ENCODE measurements at regions not wholly inside any gene's neighbourhood (a gene's known extent, or its start where the extent isn't known, plus 50 kb on each side); places are given as distances from the start of the nearest gene placed in this dataset.
"Not testable (repeated sequence)": the region's sequence is repeated elsewhere in the genome, so short reads cannot be mapped to it uniquely, and the experiment has no call there.

DNA sequence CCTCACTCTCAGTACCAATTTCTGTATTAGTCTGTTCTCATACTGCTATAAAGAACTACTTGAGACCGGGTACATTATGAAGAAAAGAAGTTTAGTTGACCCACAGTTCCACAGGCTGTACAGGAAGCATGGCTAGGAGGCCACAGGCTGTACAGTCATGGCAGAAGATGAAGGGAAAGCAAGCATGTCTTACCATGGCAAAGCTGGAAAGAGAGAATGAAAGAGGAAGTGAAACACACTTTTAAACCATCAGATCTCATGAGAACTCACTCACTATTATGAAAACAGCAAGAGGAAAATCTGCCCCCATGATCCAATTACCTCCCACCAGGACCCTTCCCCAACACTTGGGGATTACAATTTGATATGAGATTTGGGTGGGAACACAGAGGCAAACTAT lies 698.8 kb downstream of the CDH9 start:
- Histone ChIP-seq H3K4me1 (ENCODE audit: control insufficient read depth, insufficient read depth, low read length) (no peaks in the 10 kb centered on the region), H3K4me3 (ENCODE audit: low read length) (no peak overlapping the region), H3K9me3 (ENCODE audit: control insufficient read depth, low read length) (no peaks in the 10 kb centered on the region), H3K27ac (ENCODE audit: low read depth, low read length) (no peak overlapping the region), H3K27me3 (ENCODE audit: control insufficient read depth, insufficient read depth, low read length, poor library complexity, severe bottlenecking) (no peaks in the 10 kb centered on the region), H3K36me3 (ENCODE audit: control insufficient read depth, insufficient read depth, low read length) (no peaks in the 10 kb centered on the region), H3K9ac (ENCODE audit: extremely low read depth, low read length, poor library complexity, severe bottlenecking) (no peak overlapping the region)
- no peak for DNase-seq
- no peaks in the 10 kb centered on the region for H3K4me1 Mint-ChIP-seq
- H3K27ac Mint-ChIP-seq: no peak overlapping the region
- TF ChIP-seq, protein P1, sequence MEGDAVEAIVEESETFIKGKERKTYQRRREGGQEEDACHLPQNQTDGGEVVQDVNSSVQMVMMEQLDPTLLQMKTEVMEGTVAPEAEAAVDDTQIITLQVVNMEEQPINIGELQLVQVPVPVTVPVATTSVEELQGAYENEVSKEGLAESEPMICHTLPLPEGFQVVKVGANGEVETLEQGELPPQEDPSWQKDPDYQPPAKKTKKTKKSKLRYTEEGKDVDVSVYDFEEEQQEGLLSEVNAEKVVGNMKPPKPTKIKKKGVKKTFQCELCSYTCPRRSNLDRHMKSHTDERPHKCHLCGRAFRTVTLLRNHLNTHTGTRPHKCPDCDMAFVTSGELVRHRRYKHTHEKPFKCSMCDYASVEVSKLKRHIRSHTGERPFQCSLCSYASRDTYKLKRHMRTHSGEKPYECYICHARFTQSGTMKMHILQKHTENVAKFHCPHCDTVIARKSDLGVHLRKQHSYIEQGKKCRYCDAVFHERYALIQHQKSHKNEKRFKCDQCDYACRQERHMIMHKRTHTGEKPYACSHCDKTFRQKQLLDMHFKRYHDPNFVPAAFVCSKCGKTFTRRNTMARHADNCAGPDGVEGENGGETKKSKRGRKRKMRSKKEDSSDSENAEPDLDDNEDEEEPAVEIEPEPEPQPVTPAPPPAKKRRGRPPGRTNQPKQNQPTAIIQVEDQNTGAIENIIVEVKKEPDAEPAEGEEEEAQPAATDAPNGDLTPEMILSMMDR (conservative IDR thresholded peaks at IDR 0.05): no peak
- no peaks in the 10 kb centered on the region for H3K27me3 Mint-ChIP-seq (ENCODE audit: insufficient read depth)
- H3K4me3 Mint-ChIP-seq: no peak overlapping the region
- WGBS, 2 experiments (ENCODE audit: insufficient coverage in 1 of 2, insufficient read length in 1 of 2): 80 to 89% methylated on average over 1 of the region's 1 CpG
- no peaks in the 10 kb centered on the region for H3K36me3 Mint-ChIP-seq (ENCODE audit: low read depth)
- H3K9me3 Mint-ChIP-seq: peaks cover 4% of the 10 kb centered on the region

- 60 to 69% methylated on average over 1 to 3 of the region's 4 CpGs for WGBS, 2 experiments (ENCODE audit: insufficient coverage in 1 of 2, insufficient read length in 1 of 2)
- H3K4me3 Mint-ChIP-seq: no peak overlapping the region
- H3K36me3 Mint-ChIP-seq (ENCODE audit: low read depth): no peaks in the 10 kb centered on the region
- peaks cover 5% of the 10 kb centered on the region for H3K9me3 Mint-ChIP-seq
- H3K4me1 Mint-ChIP-seq: no peaks in the 10 kb centered on the region
- H3K4me3 ChIP-seq (ENCODE audit: low read length): no peak overlapping the region
- H3K27me3 Mint-ChIP-seq (ENCODE audit: insufficient read depth): no peaks in the 10 kb centered on the region
- TF ChIP-seq, protein P1 (conservative IDR thresholded peaks at IDR 0.05): peak; percentile 77
- no peaks in the 10 kb centered on the region for H3K4me1 ChIP-seq (ENCODE audit: control insufficient read depth, insufficient read depth, low read length)
- no peak overlapping the region for H3K27ac Mint-ChIP-seq
- H3K9ac ChIP-seq (ENCODE audit: extremely low read depth, low read length, poor library complexity, severe bottlenecking): no peak overlapping the region
- H3K36me3 ChIP-seq (ENCODE audit: control insufficient read depth, insufficient read depth, low read length): no peaks in the 10 kb centered on the region
- H3K9me3 ChIP-seq (ENCODE audit: control insufficient read depth, low read length): no peaks in the 10 kb centered on the region
- H3K27me3 ChIP-seq (ENCODE audit: control insufficient read depth, insufficient read depth, low read length, poor library complexity, severe bottlenecking): no peaks in the 10 kb centered on the region
- DNase-seq: no peak
- no peak overlapping the region for H3K27ac ChIP-seq (ENCODE audit: low read depth, low read length)
These were observed 708.7 kb downstream of the CDH9 start for GRCh38 chr5:26329562-26330189.

GRCh38 chr5:26326153-26326759 lies 712.1 kb downstream of the CDH9 start:
- TF ChIP-seq, protein P1 (conservative IDR thresholded peaks at IDR 0.05): no peak
- Histone ChIP-seq H3K4me3 (ENCODE audit: low read length) (no peak overlapping the region), H3K9me3 (ENCODE audit: control insufficient read depth, low read length) (no peaks in the 10 kb centered on the region), H3K36me3 (ENCODE audit: control insufficient read depth, insufficient read depth, low read length) (no peaks in the 10 kb centered on the region), H3K27ac (ENCODE audit: low read depth, low read length) (no peak overlapping the region), H3K9ac (ENCODE audit: extremely low read depth, low read length, poor library complexity, severe bottlenecking) (no peak overlapping the region), H3K4me1 (ENCODE audit: control insufficient read depth, insufficient read depth, low read length) (no peaks in the 10 kb centered on the region), H3K27me3 (ENCODE audit: control insufficient read depth, insufficient read depth, low read length, poor library complexity, severe bottlenecking) (no peaks in the 10 kb centered on the region)
- H3K9me3 Mint-ChIP-seq: peaks cover 5% of the 10 kb centered on the region
- H3K27me3 Mint-ChIP-seq (ENCODE audit: insufficient read depth): no peaks in the 10 kb centered on the region
- no peak overlapping the region for H3K4me3 Mint-ChIP-seq
- no peak overlapping the region for H3K27ac Mint-ChIP-seq
- H3K36me3 Mint-ChIP-seq (ENCODE audit: low read depth): no peaks in the 10 kb centered on the region
- 93 to 96% methylated on average over 11 to 17 of the region's 17 CpGs for WGBS, 2 experiments (ENCODE audit: insufficient coverage in 1 of 2, insufficient read length in 1 of 2)
- DNase-seq: no peak
- H3K4me1 Mint-ChIP-seq: no peaks in the 10 kb centered on the region

- H3K4me3 ChIP-seq (ENCODE audit: low read length); H3K36me3 ChIP-seq (ENCODE audit: control insufficient read depth, insufficient read depth, low read length); DNase-seq; H3K27ac Mint-ChIP-seq; H3K4me1 ChIP-seq (ENCODE audit: control insufficient read depth, insufficient read depth, low read length); H3K4me3 Mint-ChIP-seq; H3K36me3 Mint-ChIP-seq (ENCODE audit: low read depth); H3K9me3 ChIP-seq (ENCODE audit: control insufficient read depth, low read length); H3K27me3 ChIP-seq (ENCODE audit: control insufficient read depth, insufficient read depth, low read length, poor library complexity, severe bottlenecking); H3K27ac ChIP-seq (ENCODE audit: low read depth, low read length); H3K9ac ChIP-seq (ENCODE audit: extremely low read depth, low read length, poor library complexity, severe bottlenecking); H3K27me3 Mint-ChIP-seq (ENCODE audit: insufficient read depth); H3K4me1 Mint-ChIP-seq; H3K9me3 Mint-ChIP-seq: not testable (repeated sequence)
- 91 to 96% methylated on average over 3 to 11 of the region's 11 CpGs for WGBS, 2 experiments (ENCODE audit: insufficient coverage in 1 of 2, insufficient read length in 1 of 2)
These were observed 713.0 kb downstream of the CDH9 start for GRCh38 chr5:26325432-26325831.

DNA sequence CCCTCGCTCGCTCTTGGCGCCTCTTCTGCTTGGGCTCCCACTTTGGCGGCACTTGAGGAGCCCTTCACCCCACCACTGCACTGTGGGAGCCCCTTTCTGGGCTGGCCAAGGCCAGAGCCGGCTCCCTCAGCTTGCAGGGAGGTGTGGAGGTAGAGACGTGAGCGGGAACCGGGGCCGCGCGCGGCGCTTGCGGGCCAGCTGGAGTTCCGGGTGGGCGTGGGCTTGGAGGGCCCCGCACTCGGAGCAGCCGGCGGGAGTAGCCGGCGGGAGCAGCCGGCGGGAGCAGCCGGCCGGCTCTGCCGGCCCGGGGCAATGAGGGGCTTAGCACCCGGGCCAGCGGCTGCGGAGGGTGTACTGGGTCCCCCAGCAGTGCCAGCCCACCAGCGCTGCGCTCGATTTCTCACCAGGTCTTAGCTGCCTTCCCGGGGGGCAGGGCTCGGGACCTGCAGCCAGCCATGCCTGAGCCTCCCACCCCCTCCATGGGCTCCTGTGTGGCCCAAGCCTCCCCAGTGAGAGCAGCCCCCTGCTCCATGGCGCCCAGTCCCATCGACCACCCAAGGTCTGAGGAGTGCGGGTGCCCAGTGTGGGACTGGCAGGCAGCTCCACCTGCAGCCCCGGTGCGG lies 714.0 kb downstream of the CDH9 start:
- WGBS, 2 experiments (ENCODE audit: insufficient coverage in 1 of 2, insufficient read length in 1 of 2): 95 to 96% methylated on average over 21 to 41 of the region's 41 CpGs
- H3K27ac ChIP-seq (ENCODE audit: low read depth, low read length): not testable (repeated sequence)

More for the DNA sequence above, 714.0 kb downstream of the CDH9 start:
- H3K27me3 Mint-ChIP-seq (ENCODE audit: insufficient read depth); H3K9me3 Mint-ChIP-seq; H3K4me1 Mint-ChIP-seq; H3K27me3 ChIP-seq (ENCODE audit: control insufficient read depth, insufficient read depth, low read length, poor library complexity, severe bottlenecking); H3K27ac Mint-ChIP-seq; H3K9ac ChIP-seq (ENCODE audit: extremely low read depth, low read length, poor library complexity, severe bottlenecking); DNase-seq; H3K4me3 ChIP-seq (ENCODE audit: low read length); H3K4me3 Mint-ChIP-seq; H3K36me3 ChIP-seq (ENCODE audit: control insufficient read depth, insufficient read depth, low read length); H3K9me3 ChIP-seq (ENCODE audit: control insufficient read depth, low read length); H3K36me3 Mint-ChIP-seq (ENCODE audit: low read depth); H3K4me1 ChIP-seq (ENCODE audit: control insufficient read depth, insufficient read depth, low read length): not testable (repeated sequence)

All from endodermal cell (in vitro differentiated cells).